HG02870 (cell line): ENCODE measurements at regions not wholly inside any gene's neighbourhood (a gene's known extent, or its start where the extent isn't known, plus 50 kb on each side); places are given as distances from the start of the nearest gene placed in this dataset.

Source experiments
- ATAC-seq: cut with Tn5 transposase; IDR thresholded peaks from one replicate; pipeline ENCODE4 v1.9.1; 2021; ENCODE audit warnings: mild to moderate bottlenecking, moderate library complexity; ENCODE audit not compliant: unreplicated experiment

- no peak for ATAC-seq
Measured at GRCh38 chr3:72571052-72571451, 277.2 kb downstream of the SHQ1 start.

GRCh38 chr3:72569754-72570440 is 278.3 kb downstream of the SHQ1 start:
- no peak for ATAC-seq

DNA sequence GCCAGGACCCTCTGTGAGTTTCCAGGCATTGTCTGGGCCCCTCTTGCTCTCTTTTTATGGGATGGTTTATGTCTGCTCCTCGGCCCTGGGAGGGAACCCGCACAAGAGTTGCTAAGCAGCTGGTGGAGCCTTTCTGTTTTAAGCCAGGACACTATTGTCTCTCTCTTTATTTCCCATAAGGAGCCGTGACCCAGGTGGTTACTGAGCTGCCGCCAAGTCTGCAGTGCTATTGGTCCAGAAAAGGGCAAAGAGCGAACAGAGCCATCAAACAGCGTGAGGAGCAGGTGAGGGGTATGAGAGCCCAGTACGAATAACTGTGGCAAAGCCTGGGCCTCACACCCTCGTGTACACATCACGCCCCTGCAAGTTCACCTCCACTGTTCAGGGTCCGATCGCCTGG is 280.2 kb downstream of the SHQ1 start:
- no peak for ATAC-seq

DNA sequence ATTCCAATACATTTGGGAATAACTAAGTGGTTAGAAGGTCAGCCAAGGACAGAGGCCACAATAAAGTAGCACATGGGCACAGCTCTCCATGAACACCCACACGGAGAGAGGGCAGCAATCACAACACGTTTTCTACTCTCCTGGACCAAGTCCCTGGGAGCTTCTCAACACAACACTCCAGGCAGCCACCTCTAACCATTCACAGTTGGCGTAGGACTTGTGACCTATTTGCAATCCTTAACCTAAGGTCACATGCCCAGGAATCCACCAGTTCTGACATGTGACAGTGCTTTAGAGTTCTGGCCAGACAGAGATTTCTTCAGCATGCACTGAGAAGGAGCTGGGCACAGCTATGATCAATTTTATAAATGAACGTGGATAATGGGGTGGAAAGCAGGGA is 280.8 kb downstream of the SHQ1 start:
- no peak for ATAC-seq

GRCh38 chr3:72565593-72565992 is 282.7 kb downstream of the SHQ1 start:
- no peak for ATAC-seq

DNA sequence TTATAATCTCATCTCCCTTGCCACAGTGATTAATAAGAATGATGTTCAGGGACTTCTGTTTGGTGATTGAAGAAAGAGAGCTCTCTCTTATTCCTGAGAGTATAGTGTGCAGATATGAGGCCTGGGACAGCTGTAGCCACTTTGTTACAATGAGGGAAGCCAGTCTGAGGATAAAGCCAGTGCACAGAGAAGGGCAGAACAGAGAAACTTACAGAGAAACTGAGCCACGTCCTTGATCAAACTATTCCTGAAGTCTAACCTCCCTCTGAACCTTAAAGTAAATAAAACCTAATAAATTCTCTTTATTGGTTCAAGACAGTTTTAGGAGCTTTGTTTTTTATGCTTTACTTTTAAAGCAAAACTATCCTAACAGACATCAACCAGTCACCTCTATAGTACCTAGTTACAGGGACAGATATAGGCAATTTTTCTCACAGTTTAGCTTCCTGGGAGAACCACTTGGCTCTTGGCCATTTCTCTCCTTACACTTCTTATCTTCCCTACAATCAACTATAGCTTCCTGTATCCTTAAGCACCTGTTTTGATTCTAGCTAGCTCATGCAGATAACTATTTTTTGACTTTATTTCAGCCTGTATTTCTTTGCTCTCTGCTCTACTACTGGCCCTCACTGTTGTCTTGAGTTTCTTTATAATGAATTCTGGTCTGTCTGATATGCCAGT is 284.4 kb downstream of the SHQ1 start:
- ATAC-seq, result no peak

- ATAC-seq, result no peak
Measured at GRCh38 chr3:72560846-72561675, 287.2 kb downstream of the SHQ1 start.

DNA sequence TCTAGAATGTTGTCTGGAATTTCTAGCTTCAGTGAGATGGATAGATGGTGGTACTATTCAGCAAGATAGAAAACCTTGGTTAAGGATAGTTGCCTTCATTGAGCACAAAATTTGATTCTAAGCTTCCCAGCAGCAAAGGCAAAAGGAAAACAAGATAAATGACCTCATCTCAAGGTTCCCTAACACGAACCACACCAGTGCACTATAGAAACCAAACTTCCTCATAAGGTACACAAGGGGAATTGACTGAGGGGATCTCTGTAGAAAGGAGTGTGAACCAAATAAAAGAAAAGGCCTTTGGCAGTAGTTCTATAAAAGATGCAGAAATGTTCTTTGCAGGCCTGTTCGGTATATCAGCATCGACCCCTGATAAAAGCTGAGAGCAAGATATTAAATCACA is 288.9 kb downstream of the SHQ1 start:
- no peak for ATAC-seq

- ATAC-seq, result no peak
Measured at GRCh38 chr3:72558001-72558400, 290.2 kb downstream of the SHQ1 start.

DNA sequence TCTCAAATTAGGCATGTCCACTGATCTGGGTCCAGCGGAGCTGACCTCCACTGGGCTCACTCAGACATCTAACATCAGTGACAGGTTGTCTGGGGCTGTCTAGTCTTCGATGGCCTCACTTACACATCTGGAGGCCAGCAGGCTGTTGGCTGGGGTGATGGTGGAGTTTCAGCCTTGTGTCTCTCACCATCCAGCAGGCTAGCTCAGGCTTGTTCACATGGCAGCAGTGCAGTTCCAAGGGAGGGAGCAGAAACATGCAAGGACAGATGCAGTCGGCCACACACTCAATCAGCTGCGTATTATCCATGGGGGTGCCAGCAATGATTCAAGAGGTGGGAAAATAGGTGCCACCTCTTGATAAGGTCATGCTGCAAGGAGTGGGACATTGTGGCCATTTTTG is 292.5 kb downstream of the SHQ1 start:
- no peak for ATAC-seq

- ATAC-seq, result no peak
Measured at GRCh38 chr3:72554689-72555088, 293.6 kb downstream of the SHQ1 start.

DNA sequence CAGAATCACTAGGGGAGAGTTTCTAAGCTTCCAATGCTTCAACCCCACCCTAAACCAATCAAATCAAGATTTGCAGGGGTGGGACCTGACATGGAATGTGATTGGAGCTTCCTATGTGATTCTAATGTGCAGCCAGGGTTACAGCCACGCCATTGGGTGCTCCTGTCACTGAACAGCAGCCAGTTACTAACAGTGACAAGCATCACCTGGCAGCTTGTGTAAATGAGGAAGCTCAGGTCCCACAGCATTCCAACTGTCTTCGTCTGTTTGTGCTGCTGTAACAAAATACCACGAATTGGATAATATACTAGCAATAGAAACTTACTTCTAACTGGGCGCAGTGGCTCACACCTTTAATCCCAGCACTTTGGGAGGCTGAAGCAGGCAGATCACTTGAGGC is 294.9 kb downstream of the SHQ1 start:
- no peak for ATAC-seq

DNA sequence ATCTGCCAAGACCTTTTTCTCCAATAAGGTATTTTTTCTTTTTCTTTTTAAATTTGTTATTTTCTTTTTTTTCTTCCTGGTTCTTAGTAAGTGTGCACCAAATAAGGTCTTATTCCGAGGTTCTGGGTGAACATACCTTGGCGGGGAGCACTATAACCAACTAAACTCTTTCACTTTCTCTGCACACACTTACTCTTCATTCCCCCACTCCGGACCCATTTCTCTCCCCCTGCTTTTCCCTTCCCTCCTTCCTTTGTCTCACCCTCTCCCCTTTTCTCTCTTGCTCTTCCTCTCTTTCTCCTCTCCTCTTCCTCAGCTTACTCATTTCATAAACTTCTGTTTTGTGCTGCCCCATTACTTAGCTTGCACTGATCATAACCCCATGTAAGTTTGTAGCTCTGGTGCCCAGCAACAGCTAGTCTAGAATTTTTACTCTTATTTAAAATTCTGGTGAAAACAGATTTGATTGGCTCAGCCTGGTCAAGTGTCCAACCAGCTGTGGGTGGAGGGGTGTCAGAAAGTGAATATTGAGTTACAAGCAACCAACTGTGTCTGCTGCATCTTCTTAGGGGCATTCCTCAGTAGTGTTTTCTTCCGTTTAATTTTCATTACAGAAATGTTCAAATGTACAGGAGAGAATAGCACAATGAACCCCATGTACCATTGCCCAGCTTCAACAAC is 297.5 kb downstream of the SHQ1 start:
- ATAC-seq, result peak; percentile 59

DNA sequence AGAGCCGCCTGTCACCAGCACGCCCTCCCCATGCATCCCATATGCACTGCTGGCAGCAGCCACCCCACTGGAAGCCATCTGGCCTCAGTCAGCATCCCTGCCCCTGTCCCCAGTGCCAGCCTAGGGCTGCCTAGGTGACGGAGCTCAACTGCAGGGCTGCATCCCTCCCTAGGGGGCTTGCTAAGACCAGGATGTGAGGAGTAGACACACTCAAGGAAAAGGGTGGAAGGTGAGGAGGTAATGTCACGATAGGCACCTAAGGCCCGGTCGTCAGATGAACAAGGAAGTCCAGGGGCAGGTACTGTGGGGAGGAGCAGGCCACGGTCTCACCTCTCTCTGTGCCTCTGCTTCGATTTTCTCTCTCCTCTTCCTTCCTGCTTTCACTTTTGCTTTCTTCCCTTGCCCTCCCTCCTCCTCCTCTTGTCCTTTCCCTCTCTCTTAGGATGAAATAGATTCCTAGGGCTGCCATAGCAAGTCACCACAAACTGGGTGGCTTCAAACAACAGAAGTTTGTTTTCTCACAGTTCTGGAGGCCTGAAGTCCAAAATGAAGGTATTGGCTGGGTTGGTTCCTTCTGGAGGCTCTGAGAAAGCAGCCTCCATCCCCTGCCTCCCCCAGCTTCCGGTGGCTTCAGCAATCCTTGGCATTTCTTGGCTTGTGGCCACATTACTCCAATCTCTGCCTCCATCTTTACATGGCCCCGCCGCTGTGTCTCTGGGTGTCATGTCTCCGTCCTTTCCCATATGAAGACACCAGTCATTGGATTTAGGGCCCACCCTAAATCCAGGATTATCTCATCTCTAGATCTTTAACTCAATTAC is 298.3 kb downstream of the SHQ1 start:
- no peak for ATAC-seq

- ATAC-seq, result no peak
Measured at GRCh38 chr3:72548981-72549380, 299.3 kb downstream of the SHQ1 start.

DNA sequence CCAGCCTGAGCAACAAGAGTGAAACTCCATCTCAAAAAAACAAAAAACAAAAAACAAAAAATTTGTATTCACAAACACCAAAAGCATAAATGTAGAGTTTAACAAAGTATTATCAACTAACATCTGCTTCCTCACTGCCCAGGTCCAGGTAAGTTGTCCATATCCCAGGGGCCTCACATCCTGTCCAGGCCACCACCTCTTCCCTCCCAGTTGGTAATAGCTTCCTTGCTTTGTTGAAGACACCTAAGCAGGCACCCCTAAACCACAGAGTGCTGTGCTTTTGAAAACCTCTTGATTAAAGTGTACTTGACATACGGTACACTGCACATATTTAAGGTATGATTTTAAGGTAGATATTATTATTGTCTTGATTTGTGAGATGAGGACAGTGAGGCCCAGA is 299.8 kb downstream of the SHQ1 start:
- ATAC-seq, result no peak

DNA sequence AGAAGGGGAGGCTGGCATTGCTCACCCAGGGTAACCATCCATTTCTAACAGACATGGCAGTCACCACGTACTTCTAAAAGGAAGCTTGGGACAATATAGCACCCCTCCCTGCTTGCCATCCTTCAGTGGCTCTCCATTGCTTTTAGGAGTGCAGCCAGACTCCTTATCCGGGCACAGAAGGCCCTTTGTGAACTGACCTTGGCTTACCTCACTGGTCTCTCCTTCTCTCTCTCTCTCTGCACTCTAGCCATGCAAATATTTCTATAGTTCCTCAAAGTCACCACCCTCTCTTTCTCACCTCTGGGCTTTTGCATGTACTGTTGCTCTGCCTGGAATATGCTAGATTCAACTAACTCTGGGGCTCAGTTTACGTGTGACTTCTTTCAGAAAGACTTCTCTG is 301.1 kb downstream of the SHQ1 start:
- ATAC-seq, result no peak

- ATAC-seq, result no peak
Measured at GRCh38 chr3:72544239-72544638, 304.0 kb downstream of the SHQ1 start.

DNA sequence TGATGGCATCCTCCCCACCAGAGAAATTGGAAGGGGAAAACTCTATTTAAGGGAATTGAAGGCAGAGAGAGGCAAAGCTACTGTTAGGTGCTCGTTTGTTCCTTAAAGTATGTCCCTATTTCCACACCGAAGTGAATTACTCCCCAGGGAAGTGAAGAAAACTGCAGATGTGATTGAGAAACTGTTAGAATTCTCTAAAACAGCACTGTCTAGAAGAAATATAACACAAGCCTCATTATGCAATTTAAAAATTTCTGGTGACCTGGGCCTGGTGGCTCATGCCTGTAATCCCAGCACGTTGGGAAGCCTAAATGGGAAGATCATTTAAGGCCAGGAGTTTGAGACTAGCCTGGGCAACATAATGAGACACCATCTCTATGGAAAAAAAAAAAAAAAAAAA is 305.0 kb downstream of the SHQ1 start:
- ATAC-seq, result no peak

DNA sequence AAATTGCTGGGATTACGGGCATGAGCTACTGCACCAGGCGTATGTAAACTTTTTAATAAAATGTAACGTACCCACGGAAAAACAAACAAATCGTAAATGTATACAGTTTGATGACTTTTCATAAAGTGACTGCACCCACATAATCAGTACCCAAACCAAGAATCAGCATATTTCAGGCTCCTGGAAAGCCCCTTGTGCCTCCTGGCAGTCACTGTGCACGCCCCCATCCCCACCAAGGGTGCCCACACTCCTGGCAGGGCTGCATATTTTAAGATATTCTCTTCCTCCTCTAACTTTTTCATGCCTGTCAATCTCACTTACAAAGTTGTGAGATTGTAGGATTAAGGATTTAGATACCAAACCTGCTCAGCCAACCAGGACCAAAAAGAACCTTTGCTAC is 305.5 kb downstream of the SHQ1 start:
- ATAC-seq, result no peak

DNA sequence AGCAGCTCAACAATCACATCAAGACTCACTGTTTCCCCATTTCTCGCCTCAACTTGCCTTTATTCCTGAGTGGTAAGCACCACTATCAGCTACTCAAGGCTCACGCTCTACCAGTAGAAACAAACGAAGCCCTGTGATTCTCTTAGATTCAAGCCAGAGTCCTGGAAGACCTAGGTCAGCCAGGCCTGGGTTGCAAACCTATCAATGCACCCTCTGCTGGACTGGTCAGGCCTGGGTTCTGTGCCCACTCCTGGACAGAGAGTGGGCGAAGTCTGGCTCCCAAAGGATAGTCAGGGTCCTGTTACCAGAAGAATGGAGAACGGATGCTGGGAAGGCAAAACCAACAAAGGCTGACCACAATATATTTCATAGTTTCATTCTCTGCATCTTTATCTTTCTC is 308.4 kb downstream of the SHQ1 start:
- no peak for ATAC-seq
